ENCODE measurements at regions not wholly inside any gene's neighbourhood (a gene's known extent, or its start where the extent isn't known, plus 50 kb on each side); places are given as distances from the start of the nearest gene placed in this dataset.

- TF ChIP-seq CTCF (IDR thresholded peaks at IDR 0.05): no peak
- TF ChIP-seq POLR2A (IDR thresholded peaks at IDR 0.05): no peak
These were observed 351.9 kb downstream of the EPM2A start for GRCh38 chr6:145383428-145383827.

All from Peyer's patch (tissue), 4 donors.